Tibial nerve (tissue), 4 donors: ENCODE measurements at regions not wholly inside any gene's neighbourhood (a gene's known extent, or its start where the extent isn't known, plus 50 kb on each side); places are given as distances from the start of the nearest gene placed in this dataset.
"Not testable (repeated sequence)": the region's sequence is repeated elsewhere in the genome, so short reads cannot be mapped to it uniquely, and the experiment has no call there.

Experiments used
- CTCF ChIP-seq, 5 experiments: fragments of 200-600 bp in 3 of 5; fragments of 450-650 bp in 2 of 5; sonication (generic) in 3 of 5; IDR thresholded peaks; one replicate each; pipeline ENCODE4 v1.5.1; 2016 to 2019; ENCODE audit warnings: antibody characterized with exemption in 5 of 5, mild to moderate bottlenecking in 3 of 5, moderate library complexity in 2 of 5
- EP300 ChIP-seq, 2 donors: sonication (generic); formaldehyde crosslinking; IDR thresholded peaks; one replicate each; pipeline ENCODE4 v1.6.1; 2017; ENCODE audit warnings: antibody characterized with exemption in 2 of 2, mild to moderate bottlenecking in 1 of 2
- POLR2A ChIP-seq, 2 donors: fragments of 450-650 bp; IDR thresholded peaks; one replicate each; pipeline ENCODE4 v1.6.1; 2017; ENCODE audit warnings: antibody characterized with exemption in 2 of 2, mild to moderate bottlenecking in 2 of 2, moderate library complexity in 2 of 2

DNA sequence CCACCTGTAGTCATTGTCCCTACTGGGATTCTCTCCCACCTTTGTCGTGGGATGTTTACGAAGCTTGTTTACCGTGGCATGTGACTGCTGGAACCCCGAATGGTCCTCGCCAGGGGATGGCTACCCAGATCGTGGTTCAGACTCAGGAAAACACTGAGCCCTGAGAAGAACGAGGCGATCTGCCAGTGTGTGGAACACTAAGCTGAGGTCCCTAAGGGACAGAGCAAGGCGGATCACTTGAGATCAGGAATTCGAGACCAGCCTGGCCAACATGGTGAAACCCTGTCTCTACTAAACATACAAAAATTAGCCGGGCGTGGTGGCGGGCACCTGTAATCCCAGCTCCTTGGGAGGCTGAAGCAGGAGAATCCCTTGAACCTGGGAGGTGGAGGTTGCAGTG lies 70.7 kb downstream of the DIO3 start:
- TF ChIP-seq CTCF, POLR2A, EP300 (IDR thresholded peaks at IDR 0.05): not testable (repeated sequence)
